Endodermal cell (in vitro differentiated cells): ENCODE measurements at regions not wholly inside any gene's neighbourhood (a gene's known extent, or its start where the extent isn't known, plus 50 kb on each side); places are given as distances from the start of the nearest gene placed in this dataset.
A peak's percentile ranks its signal among the peaks of the same experiment; 100 is the strongest.

Source experiments
- DNase-seq: peaks from one replicate; pipeline ENCODE4 v3.0.0-alpha.2; 2017
- H3K27ac ChIP-seq: 2 replicates; pipeline ENCODE4 v1.5.1; 2013; ENCODE audit warnings: mild to moderate bottlenecking, low read depth, low read length, moderate library complexity
- H3K27me3 ChIP-seq: 2 replicates; pipeline ENCODE4 v1.6.1; 2013; ENCODE audit warnings: mild to moderate bottlenecking, low read length, moderate library complexity; ENCODE audit not compliant: insufficient read depth, control insufficient read depth, poor library complexity, severe bottlenecking
- H3K36me3 ChIP-seq: 2 replicates; pipeline ENCODE4 v1.7.0; 2013; ENCODE audit warnings: mild to moderate bottlenecking, low read length, moderate library complexity; ENCODE audit not compliant: control insufficient read depth, insufficient read depth
- H3K4me1 ChIP-seq: one replicate; pipeline ENCODE4 v1.7.0; 2013; ENCODE audit warnings: low read length; ENCODE audit not compliant: control insufficient read depth, insufficient read depth
- H3K4me3 ChIP-seq: 2 replicates; pipeline ENCODE4 v1.5.1; 2013; ENCODE audit warnings: mild to moderate bottlenecking, low read length, moderate library complexity
- H3K9ac ChIP-seq: 2 replicates; pipeline ENCODE4 v1.6.1; 2013; ENCODE audit warnings: mild to moderate bottlenecking, low read length, moderate library complexity; ENCODE audit not compliant: poor library complexity, severe bottlenecking; ENCODE audit errors: extremely low read depth
- H3K9me3 ChIP-seq: 2 replicates; pipeline ENCODE4 v1.6.1; 2013; ENCODE audit warnings: mild to moderate bottlenecking, low read length, moderate library complexity; ENCODE audit not compliant: control insufficient read depth
- H3K27ac Mint-ChIP-seq: 2 replicates; pipeline ENCODE4 v1.8.0; 2020; ENCODE audit warnings: mixed read lengths
- H3K27me3 Mint-ChIP-seq: 2 replicates; pipeline ENCODE4 v1.8.0; 2021; ENCODE audit warnings: mild to moderate bottlenecking, mixed read lengths; ENCODE audit not compliant: insufficient read depth
- H3K36me3 Mint-ChIP-seq: 2 replicates; pipeline ENCODE4 v1.8.0; 2020; ENCODE audit warnings: low read depth, mixed read lengths
- H3K4me1 Mint-ChIP-seq: 2 replicates; pipeline ENCODE4 v1.8.0; 2020; ENCODE audit warnings: mixed read lengths
- H3K4me3 Mint-ChIP-seq: 2 replicates; pipeline ENCODE4 v1.8.0; 2020; ENCODE audit warnings: mild to moderate bottlenecking, moderate library complexity, mixed read lengths
- H3K9me3 Mint-ChIP-seq: 2 replicates; pipeline ENCODE4 v1.8.0; 2020; ENCODE audit warnings: mild to moderate bottlenecking, mixed read lengths
- WGBS, 2 experiments: methylation state at CpG; one replicate each; pipeline versions ENCODE4 v1.1.5 to v1.1.7; 2013; ENCODE audit warnings: missing lambda C conversion rate in 2 of 2, mixed read lengths in 1 of 2; ENCODE audit not compliant: insufficient coverage in 1 of 2, insufficient read length in 1 of 2; 5-methylcytosine and 5-hydroxymethylcytosine counted together
- TF ChIP-seq, protein P1 (sequence below): fragments of 200-600 bp; sonication (generic); conservative IDR thresholded peaks from 2 replicates; pipeline ENCODE4 v1.5.0; 2021; ENCODE audit warnings: antibody characterized with exemption, mild to moderate bottlenecking

DNA sequence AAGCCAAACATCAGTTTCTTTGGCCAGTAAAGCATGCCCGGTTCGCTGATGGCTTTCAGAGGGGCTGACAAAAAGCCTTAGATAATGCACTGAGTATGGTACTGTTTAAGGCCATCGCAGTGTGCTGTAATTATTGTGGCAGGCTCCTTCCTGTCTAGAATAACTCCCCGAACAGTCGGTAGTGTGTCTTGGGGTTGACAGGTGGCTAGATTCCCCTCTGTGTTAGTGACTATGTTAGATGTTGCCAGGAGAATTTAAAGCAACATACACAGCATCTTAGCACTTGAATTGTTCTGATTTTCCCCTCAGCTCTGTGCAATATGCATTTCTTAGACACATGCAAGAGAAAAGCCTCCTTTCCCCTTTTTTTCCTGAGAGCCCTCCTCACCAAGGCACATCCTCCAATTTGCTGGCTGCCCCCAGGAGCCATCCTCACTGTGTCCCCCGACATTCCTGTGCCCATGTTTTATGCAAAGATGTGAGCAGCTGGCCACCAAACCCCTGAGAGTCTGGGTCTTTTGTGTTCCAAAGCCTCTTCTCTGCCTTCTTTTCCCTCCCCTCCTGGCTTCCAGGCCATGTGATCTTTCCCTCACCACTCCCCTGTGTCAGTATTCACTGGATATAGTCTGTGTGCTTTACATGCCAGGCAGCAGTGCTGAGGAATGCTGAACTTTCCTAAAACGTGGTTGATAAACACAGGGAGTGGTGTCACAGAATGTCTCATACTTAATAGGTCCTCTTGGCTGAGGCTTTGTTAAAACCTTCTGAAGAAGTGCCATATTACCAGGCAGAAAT is 331.5 kb downstream of the HRH4 start:
- Mint-ChIP-seq H3K27me3 (no peaks in the 10 kb centered on the region), H3K27ac (no peak overlapping the region), H3K4me3 (no peak overlapping the region), H3K36me3 (no peaks in the 10 kb centered on the region), H3K4me1 (no peaks in the 10 kb centered on the region), H3K9me3 (no peaks in the 10 kb centered on the region)
- no peaks in the 10 kb centered on the region for H3K36me3 ChIP-seq
- H3K27ac ChIP-seq: peak overlapping the region; percentile 89
- no peak for DNase-seq
- no peak overlapping the region for H3K4me3 ChIP-seq
- H3K9ac ChIP-seq: no peak overlapping the region
- TF ChIP-seq, protein P1, sequence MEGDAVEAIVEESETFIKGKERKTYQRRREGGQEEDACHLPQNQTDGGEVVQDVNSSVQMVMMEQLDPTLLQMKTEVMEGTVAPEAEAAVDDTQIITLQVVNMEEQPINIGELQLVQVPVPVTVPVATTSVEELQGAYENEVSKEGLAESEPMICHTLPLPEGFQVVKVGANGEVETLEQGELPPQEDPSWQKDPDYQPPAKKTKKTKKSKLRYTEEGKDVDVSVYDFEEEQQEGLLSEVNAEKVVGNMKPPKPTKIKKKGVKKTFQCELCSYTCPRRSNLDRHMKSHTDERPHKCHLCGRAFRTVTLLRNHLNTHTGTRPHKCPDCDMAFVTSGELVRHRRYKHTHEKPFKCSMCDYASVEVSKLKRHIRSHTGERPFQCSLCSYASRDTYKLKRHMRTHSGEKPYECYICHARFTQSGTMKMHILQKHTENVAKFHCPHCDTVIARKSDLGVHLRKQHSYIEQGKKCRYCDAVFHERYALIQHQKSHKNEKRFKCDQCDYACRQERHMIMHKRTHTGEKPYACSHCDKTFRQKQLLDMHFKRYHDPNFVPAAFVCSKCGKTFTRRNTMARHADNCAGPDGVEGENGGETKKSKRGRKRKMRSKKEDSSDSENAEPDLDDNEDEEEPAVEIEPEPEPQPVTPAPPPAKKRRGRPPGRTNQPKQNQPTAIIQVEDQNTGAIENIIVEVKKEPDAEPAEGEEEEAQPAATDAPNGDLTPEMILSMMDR: no peak
- H3K9me3 ChIP-seq: peaks cover 7% of the 10 kb centered on the region
- no peaks in the 10 kb centered on the region for H3K4me1 ChIP-seq
- WGBS, 2 experiments: 45 to 69% methylated on average over 2 to 7 of the region's 7 CpGs
- H3K27me3 ChIP-seq: no peaks in the 10 kb centered on the region

DNA sequence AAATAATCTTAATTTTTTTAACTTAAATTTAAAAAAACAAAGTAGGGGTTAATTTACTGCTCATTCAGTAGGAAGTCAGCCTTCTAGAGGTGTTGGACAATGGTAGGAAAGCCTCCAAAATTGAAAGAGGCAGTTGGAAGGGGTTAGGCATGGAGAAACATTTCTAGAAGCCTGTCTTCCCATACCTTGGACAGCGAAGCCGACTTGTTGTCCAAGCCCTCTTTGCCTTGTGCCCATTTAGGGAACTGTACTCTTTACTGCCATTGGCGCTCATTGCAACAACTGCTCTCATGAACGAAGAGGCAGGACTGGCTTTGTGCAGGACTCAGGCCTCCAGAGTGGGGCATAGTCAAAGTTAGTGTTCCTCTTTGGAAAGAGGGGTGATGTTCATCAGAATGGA is 333.3 kb downstream of the HRH4 start:
- H3K27me3 Mint-ChIP-seq: no peaks in the 10 kb centered on the region
- no peaks in the 10 kb centered on the region for H3K4me1 Mint-ChIP-seq
- no peaks in the 10 kb centered on the region for H3K9me3 ChIP-seq

DNA sequence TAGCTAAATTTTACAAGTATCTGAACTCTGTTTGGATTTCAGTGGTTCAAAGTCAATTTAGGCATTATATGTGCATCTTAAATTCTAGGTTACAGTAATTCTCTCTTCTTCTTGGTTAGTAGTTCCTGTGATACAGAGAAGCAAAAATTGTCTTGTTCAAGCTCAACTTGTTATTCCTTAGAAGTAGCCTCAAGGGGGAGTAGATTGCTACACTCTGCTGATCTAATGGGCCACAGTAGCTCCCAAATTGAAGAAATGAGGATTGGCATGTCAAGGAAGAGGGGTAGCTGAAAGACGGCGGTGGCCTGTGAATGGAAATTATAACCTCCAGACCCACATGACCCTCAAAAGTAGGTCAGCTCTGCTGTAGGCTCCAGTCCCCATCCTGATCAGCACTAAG is 334.7 kb downstream of the HRH4 start:
- no peak for DNase-seq
- TF ChIP-seq, protein P1: peak; percentile 61
- no peaks in the 10 kb centered on the region for H3K9me3 Mint-ChIP-seq
- H3K27ac Mint-ChIP-seq: no peak overlapping the region
- Histone ChIP-seq H3K27me3 (no peaks in the 10 kb centered on the region), H3K27ac (no peak overlapping the region), H3K4me1 (no peaks in the 10 kb centered on the region), H3K36me3 (no peaks in the 10 kb centered on the region), H3K9ac (no peak overlapping the region), H3K9me3 (no peaks in the 10 kb centered on the region), H3K4me3 (no peak overlapping the region)
- no peaks in the 10 kb centered on the region for H3K36me3 Mint-ChIP-seq
- peaks cover 5% of the 10 kb centered on the region for H3K4me1 Mint-ChIP-seq
- H3K4me3 Mint-ChIP-seq: no peak overlapping the region
- WGBS, 2 experiments: 96% methylated on average over 2 of the region's 2 CpGs; no CpG with 5 or more reads in 1 of the 2 experiments
- no peaks in the 10 kb centered on the region for H3K27me3 Mint-ChIP-seq

More for the DNA sequence above, 333.3 kb downstream of the HRH4 start:
- DNase-seq: no peak
- WGBS, 2 experiments: 88 to 91% methylated on average over 4 of the region's 4 CpGs
- TF ChIP-seq, protein P1: no peak
- no peak overlapping the region for H3K4me3 Mint-ChIP-seq
- H3K27ac Mint-ChIP-seq: no peak overlapping the region
- Histone ChIP-seq H3K9ac (no peak overlapping the region), H3K4me1 (no peaks in the 10 kb centered on the region), H3K36me3 (no peaks in the 10 kb centered on the region), H3K27ac (no peak overlapping the region), H3K4me3 (no peak overlapping the region), H3K27me3 (no peaks in the 10 kb centered on the region)
- no peaks in the 10 kb centered on the region for H3K36me3 Mint-ChIP-seq
- H3K9me3 Mint-ChIP-seq: no peaks in the 10 kb centered on the region
